Prostate gland (tissue), 2 donors: ENCODE measurements at regions not wholly inside any gene's neighbourhood (a gene's known extent, or its start where the extent isn't known, plus 50 kb on each side); places are given as distances from the start of the nearest gene placed in this dataset.
A peak's percentile ranks its signal among the peaks of the same experiment; 100 is the strongest.

ENCODE experiments used
- DNase-seq: peaks from one replicate; pipeline ENCODE4 v3.0.0-alpha.2; 2019; ENCODE audit warnings: low spot score
- H3K27ac ChIP-seq, 2 donors: fragments of 200-600 bp; sonication (generic); 2 replicates each; pipeline ENCODE4 v1.5.1; 2017 to 2019
- H3K27me3 ChIP-seq: fragments of 200-600 bp; sonication (generic); replicated peaks from 2 replicates; pipeline ENCODE4 v1.5.1; 2019; ENCODE audit not compliant: insufficient read depth
- H3K36me3 ChIP-seq, 2 donors: fragments of 200-600 bp; sonication (generic); 1 replicate in 1 of 2; 2 replicates in 1 of 2; pipeline versions ENCODE4 v1.5.1 to v1.8.1; 2017 to 2019
- H3K4me1 ChIP-seq: fragments of 200-600 bp; sonication (generic); replicated peaks from 2 replicates; pipeline ENCODE4 v1.5.1; 2019
- H3K4me3 ChIP-seq, 2 donors: fragments of 200-600 bp; sonication (generic); 2 replicates each; pipeline ENCODE4 v1.5.1; 2017 to 2019
- H3K9me3 ChIP-seq: fragments of 200-600 bp; sonication (generic); 2 replicates; pipeline ENCODE4 v1.5.1; 2017
- POLR2A ChIP-seq: fragments of 450-650 bp; IDR thresholded peaks from one replicate; pipeline ENCODE4 v1.6.1; 2016; ENCODE audit warnings: antibody characterized with exemption, mild to moderate bottlenecking
- POLR2AphosphoS5 ChIP-seq: sonication (generic); formaldehyde crosslinking; IDR thresholded peaks from one replicate; pipeline ENCODE4 v1.6.1; 2017; ENCODE audit warnings: antibody characterized with exemption
- WGBS: methylation state at CpG from one replicate; pipeline ENCODE4 v1.1.5; 2018; 5-methylcytosine and 5-hydroxymethylcytosine counted together
- intact Hi-C: fragments of 100-400 bp; cut with DNase I; formaldehyde crosslinking; loops from one replicate; pipeline ENCODE4 v1.14.2; 2022
- TF ChIP-seq, protein P1 (sequence below), 4 experiments: fragments of 200-600 bp in 2 of 4; fragments of 450-650 bp in 2 of 4; sonication (generic) in 2 of 4; IDR thresholded peaks; 1 replicate in 3 of 4; 2 replicates in 1 of 4; pipeline ENCODE4 v1.5.1; 2016 to 2019; ENCODE audit warnings: antibody characterized with exemption in 4 of 4, mild to moderate bottlenecking in 2 of 4, moderate library complexity in 2 of 4

DNA sequence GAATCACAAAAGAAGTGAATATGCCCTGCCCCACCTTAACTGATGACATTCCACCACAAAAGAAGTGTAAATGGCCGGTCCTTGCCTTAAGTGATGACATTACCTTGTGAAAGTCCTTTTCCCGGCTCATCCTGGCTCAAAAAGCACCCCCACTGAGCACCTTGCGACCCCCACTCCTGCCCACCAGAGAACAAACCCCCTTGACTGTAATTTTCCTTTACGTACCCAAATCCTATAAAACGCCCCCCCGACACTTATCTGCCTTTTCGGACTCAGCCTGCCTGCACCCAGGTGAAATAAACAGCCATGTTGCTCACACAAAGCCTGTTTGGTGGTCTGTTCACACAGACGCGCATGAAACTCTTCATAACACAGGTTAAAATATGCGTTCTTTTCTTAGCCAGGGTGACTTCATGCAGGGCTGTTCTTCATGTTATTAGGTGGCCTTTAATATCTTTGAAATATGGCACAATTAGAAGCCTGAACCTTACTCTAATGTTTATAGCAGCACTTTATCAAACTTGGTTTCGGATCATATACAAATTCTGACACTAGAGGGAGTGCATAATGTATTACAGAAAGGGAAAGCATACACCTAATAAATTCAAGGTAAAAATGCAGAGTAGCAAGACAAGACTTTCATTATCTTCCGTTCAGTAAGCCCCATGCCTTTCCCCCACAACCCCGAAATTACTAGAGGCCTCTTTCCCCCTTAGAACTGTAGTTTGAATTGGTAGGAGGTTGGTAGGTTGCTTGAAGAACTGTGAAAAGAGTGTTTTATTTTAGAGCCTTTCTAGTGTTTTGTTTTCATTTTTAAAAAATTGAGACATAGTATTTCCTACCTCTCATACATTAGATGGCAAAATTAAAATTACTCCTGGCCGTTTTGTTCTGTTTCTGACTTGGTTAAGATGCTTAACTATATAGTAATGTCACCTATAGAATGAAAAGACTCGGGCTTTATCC lies 117.9 kb downstream of the NPY start:
- Histone ChIP-seq H3K27ac (no peak overlapping the region), H3K4me1 (no peaks in the 10 kb centered on the region), H3K27me3 (no peaks in the 10 kb centered on the region), H3K36me3 (no peaks in the 10 kb centered on the region), H3K9me3 (no peaks in the 10 kb centered on the region), H3K4me3 (no peak overlapping the region)
- DNase-seq, result no peak
- no peak for TF ChIP-seq POLR2A
- TF ChIP-seq, protein P1, sequence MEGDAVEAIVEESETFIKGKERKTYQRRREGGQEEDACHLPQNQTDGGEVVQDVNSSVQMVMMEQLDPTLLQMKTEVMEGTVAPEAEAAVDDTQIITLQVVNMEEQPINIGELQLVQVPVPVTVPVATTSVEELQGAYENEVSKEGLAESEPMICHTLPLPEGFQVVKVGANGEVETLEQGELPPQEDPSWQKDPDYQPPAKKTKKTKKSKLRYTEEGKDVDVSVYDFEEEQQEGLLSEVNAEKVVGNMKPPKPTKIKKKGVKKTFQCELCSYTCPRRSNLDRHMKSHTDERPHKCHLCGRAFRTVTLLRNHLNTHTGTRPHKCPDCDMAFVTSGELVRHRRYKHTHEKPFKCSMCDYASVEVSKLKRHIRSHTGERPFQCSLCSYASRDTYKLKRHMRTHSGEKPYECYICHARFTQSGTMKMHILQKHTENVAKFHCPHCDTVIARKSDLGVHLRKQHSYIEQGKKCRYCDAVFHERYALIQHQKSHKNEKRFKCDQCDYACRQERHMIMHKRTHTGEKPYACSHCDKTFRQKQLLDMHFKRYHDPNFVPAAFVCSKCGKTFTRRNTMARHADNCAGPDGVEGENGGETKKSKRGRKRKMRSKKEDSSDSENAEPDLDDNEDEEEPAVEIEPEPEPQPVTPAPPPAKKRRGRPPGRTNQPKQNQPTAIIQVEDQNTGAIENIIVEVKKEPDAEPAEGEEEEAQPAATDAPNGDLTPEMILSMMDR (IDR thresholded peaks at IDR 0.05), result peak in 3 of 4 experiments; percentile 31 to 53 (median 48)
- no peak for TF ChIP-seq POLR2AphosphoS5
- WGBS, result 32% methylated on average over 12 of the region's 15 CpGs
- intact Hi-C loops, result loop anchor here (10.0 kb wide), 1 partner anchor 263 kb away; no protein-coding TSS in a partner anchor

DNA sequence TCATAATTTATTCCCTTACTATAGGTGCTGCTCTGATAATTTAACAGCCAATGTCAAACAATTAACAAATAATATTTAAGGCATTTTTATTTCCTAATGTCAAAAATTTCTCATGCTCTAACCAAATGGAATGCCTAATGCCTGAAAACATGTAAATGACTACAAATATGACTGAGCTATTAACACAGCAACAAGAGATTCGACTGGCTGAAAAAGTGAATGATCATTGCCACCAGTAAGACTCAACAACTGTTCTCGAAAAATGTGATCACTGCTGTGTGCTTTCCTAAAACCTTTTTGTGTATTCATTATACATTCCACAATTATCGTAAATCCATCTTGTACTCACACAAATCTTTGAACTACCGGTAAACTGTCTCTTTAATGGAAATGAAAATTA lies 118.7 kb downstream of the NPY start:
- intact Hi-C loops, result loop anchor here (10.0 kb wide), 1 partner anchor 262 kb away; no protein-coding TSS in a partner anchor
- TF ChIP-seq POLR2A (no peak), POLR2AphosphoS5 (no peak)
- TF ChIP-seq, protein P1 (IDR thresholded peaks at IDR 0.05), result no peak
- 63% methylated on average over 4 of the region's 4 CpGs for WGBS
- H3K27me3 ChIP-seq, result no peaks in the 10 kb centered on the region
- H3K4me1 ChIP-seq, result no peaks in the 10 kb centered on the region
- H3K9me3 ChIP-seq, result no peaks in the 10 kb centered on the region
- H3K36me3 ChIP-seq, result no peaks in the 10 kb centered on the region
- no peak overlapping the region for H3K27ac ChIP-seq
- no peak for DNase-seq
- H3K4me3 ChIP-seq, result no peak overlapping the region

DNA sequence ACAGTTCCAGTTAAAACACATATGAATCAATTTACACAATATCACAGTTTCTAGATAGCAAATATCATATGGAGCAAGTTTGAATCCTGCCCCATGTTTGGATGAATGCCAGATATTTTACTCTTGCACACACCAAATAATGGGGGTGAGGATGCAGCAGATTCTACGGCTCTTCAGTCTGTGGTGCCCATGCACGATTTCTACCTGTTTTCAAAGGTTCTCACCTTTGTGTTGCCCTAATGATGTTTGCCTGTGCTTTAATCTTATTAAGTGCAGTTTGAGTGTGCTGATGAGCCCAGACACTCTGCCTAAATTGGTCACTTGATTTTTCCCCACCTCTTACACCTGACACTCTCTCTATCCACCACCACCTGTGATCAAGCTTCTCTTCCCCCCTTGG lies 119.6 kb downstream of the NPY start:
- 84% methylated on average over 2 of the region's 2 CpGs for WGBS
- H3K36me3 ChIP-seq, result no peaks in the 10 kb centered on the region
- H3K4me1 ChIP-seq, result no peaks in the 10 kb centered on the region
- intact Hi-C loops, result loop anchor here (10.0 kb wide), 1 partner anchor 261 kb away; no protein-coding TSS in a partner anchor
- TF ChIP-seq POLR2A, result no peak
- TF ChIP-seq, protein P1 (IDR thresholded peaks at IDR 0.05), result no peak
- no peak for TF ChIP-seq POLR2AphosphoS5
- no peak overlapping the region for H3K4me3 ChIP-seq
- no peaks in the 10 kb centered on the region for H3K9me3 ChIP-seq
- H3K27me3 ChIP-seq, result no peaks in the 10 kb centered on the region
- H3K27ac ChIP-seq, result no peak overlapping the region
- no peak for DNase-seq

DNA sequence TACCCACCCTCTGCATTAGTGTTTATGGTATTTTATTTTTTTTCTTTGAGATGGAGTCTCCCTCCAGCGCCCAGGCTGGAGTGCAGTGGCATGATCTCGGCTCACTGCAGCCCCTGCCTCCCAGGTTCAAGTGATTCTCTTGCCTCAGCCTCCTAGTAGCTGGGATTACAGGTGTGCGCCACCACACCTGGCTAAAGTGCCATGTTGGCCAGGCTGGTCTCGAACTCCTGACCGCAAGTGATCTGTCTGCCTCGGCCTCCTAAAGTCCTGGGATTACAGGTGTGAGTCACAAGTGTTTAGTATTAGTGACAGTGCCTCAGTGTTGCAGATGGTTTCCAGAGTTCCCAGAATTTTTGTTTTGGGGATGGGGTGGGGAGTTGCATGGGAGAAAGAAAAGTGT lies 120.3 kb downstream of the NPY start:
- DNase-seq, result no peak
- Histone ChIP-seq H3K27me3 (no peaks in the 10 kb centered on the region), H3K4me1 (no peaks in the 10 kb centered on the region), H3K9me3 (no peaks in the 10 kb centered on the region), H3K4me3 (no peak overlapping the region), H3K27ac (no peak overlapping the region), H3K36me3 (no peaks in the 10 kb centered on the region)
- intact Hi-C loops, result loop anchor here (10.0 kb wide), 1 partner anchor 260 kb away; no protein-coding TSS in a partner anchor
- whole genome bisulfite sequencing, result 91% methylated on average over 6 of the region's 6 CpGs
- TF ChIP-seq, protein P1 (IDR thresholded peaks at IDR 0.05), result no peak
- TF ChIP-seq POLR2A (no peak), POLR2AphosphoS5 (no peak)
